HG02678 (cell line): ENCODE measurements at regions not wholly inside any gene's neighbourhood (a gene's known extent, or its start where the extent isn't known, plus 50 kb on each side); places are given as distances from the start of the nearest gene placed in this dataset.

Experiments
- ATAC-seq: cut with Tn5 transposase; IDR thresholded peaks from one replicate; pipeline ENCODE4 v1.9.1; 2021; ENCODE audit warnings: mild to moderate bottlenecking, moderate library complexity; ENCODE audit not compliant: unreplicated experiment

DNA sequence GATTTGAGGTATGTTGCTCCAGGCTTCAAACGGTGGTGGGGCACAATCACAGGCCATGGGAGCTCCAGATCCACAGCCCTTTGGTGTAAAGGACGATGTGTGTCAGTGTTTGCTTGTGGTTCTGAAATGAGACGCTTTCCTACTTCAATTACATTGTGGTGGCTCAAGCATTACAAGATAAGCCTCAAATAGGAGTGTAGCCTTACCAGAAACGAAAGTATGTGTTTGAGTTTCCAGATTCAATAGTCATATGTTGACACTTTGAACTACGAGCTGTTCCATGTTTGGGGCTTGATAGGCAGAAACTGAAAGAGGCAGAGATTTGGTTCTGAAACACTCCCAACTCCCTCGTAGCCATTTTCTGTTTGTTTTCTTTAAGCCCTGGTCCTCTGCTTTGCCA lies 187.1 kb downstream of the MYLK4 start:
- peak; percentile 67 for ATAC-seq

DNA sequence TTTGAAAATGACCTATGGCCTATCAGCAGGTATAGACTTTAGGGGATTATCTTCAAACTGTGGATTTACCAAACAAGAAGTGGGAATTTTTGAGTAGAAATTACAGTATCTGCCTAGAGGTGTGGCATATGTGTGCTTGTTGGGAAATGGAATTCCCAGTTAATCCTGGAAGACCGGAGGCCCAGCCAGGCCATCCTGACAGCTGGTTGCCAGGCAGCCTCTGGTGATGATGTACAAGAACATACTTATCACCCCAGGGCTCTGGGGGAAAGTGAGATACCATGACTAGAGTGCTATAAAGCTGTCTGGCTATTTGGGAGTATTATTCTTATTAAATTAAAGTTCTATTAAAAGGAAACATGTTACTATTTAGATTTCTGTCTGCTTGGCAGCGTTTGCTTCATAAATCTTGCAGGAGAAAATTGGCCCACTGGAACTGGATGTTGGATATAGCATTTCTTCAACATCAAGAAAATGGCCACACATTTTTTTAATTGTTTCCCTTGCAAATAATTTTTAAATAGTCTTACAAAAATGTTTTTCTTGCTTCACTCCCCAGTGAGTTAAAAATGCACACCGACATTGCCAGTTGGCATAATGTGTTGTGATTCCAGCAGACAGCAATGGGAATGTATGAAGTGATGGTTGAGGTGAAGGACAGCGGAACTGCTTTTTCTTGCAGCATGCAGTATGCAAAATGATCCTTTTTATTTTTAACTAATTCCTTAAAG lies 187.8 kb downstream of the MYLK4 start:
- no peak for ATAC-seq

DNA sequence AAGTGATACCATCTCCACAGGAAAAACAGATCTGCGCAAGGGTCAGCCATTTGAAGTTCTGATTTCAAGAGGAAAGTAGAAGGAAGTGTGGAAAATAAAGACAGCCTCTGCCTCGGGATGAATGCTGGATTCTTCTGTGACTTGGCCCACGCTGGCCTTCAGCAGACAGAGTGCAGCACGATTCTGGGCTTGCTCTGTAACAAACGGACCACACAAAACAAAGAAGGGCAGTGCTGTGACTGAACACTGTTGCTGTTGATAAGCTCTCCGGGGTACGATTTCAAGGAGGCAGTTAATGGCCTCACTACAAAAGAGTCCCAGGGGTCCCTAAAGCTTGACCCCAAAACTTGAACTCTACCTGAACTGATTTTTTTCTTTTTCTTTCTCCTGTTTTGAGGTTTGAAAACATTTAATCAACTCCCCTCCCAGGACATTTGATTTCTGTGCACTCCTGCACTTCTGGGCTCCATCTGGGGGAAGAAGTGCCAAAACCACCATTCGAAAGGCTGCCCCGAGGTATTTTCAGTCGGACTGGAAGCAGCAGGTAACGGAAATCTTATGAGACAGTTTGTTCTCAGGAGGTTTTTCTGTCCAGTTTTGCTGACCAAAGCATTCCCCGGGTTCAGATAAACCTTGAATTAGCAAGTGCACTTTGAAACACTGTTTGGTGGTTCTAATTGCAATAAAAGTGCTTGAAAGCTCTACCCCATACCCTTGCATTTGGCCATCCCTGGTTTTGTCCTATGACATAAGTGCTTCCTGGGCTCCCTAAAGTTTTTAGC lies 189.6 kb downstream of the MYLK4 start:
- no peak for ATAC-seq

DNA sequence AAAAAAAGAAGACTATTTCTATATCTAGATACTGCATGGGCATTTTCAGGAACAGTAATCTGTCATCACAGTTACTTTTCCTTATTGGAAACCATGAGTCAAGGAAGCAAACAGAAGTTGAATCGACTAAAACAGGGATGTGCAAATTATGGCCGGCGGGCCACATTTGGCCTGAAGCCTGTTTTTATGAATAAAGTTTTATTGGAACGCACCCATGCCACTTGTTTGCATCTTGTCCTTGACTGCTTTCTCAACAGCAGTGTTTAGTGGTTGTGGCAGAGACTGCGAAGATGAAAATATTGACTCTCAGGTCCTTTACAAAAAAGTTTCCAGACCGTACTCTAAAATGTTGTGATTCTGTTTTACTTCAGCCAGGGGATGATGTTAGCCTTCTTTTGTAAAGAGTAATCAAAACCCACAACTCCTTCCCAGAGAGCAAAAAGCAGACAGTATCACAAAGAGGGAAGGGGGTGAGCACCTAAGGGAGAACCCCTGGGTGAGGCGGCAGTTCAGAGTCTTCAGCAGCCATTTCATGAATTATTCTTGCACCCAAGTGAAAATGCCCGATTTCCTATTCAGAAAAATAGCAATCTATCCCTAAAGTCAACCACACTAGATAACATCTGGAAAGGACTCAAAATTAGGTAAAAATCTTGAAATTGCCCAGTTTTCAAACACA lies 190.4 kb downstream of the MYLK4 start:
- ATAC-seq: no peak

DNA sequence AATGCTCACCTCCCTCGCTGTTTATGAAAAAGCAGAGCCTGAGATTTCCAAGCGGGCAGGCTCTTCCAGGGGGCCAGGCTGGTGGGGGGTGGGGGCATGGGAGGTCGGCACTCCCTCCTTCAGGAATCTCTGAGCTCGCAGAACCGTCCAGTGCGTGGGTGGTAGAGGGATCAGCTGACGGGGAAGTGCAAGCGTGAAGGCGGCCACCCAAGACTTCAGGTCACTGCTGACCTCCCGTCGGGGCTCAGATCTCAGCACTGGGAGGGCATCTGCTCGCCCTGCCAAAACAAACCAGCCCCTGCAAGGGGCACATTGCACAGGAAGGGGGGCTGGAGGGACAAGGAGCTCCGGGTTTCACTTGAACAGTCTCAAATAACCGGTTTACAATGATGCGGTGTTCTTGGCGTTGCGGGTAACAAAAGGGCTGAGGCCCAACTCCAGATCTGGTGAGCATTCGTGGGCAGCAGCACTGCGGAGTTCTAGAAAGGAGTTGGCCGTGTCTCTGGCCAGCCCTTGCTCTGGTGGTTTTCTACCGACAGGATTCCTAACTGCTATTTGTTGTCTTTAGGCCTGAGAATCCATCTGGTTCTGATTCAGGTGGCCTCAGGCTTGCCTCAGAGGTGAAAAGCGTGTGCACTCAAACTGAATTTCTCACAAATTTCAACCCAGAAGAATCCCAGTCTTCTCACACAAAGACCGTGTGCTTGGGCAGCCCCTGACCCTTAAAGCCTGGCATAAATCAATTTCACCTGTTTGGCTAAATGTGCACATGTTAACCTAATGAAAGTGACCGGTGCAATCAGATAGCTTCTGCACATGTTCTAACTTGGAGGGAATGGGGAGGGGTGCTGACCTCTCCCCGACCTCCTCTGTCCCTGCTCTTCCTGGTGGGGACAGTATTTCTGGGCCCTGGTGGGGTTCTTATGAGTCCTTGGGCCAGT lies 191.6 kb downstream of the MYLK4 start:
- ATAC-seq: no peak

DNA sequence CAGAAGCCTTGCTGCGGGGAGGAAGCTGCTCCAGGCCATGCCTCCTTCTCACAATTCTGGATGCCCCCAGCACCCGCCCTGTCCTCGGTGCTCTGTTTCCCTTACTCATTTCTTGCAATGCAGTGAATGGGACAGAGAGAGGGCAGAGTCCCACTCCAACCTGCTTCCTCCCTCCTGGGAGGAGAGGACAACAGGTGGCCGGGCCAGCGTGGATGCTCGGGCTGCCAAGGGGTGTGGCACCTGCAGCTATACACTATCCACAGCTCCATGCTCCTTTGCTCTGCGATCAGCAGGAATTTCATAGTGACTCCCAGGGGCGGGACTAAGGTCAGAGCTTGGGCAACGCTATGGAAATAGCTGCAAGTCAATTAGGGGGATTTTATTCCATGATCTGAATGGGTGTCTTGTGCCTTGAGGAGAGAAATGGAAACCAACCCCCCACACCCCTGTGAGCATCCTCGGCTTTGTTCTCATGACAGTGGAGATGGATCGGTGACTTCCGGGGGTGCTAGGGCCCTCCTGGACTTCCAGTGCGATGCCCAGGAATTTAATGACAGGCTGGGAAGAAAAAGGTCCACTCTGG lies 192.5 kb downstream of the MYLK4 start:
- no peak for ATAC-seq

DNA sequence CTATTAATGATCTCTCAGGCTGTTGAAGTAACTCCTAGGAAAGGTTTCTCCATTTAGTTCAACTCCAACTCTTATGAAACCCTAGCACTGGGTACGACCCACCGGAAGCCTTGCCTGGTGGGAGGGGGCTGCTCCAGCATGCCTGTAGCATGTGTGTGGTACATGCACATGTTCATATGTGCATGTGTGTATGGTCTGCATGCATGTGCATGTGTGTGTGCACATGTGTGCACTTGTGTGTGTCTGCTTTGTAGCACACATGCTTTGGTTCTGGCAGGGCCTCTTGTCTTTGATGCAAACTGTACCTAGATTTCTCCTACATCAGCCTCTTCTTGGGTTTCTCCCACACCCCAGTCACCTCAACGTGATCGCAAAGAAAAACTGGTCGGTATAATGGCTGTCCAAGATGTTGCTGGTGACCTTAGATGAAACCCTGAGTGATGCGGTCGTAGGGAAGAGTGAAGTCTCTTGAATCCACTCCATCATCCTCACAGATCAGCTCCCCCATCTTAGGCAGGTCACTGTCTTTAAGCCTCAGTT lies 193.5 kb downstream of the MYLK4 start:
- no peak for ATAC-seq

DNA sequence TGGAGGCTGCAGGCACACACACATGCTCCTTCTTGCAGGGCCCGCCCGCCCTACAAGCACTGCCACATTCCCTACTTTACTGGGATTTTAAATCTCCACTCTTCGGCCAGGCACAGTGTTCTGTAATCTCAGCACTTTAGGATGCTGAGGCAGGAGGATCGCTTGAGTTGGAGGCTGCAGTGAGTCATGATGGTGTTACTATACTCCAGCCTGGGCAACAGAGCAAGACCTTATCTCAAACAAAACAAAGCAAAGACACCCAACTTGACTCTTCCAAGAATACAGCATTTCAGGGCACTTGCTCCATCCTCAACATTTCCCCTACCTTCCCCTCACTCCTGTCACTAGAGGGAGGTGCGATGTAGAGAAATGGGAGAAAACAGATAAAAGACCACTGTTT lies 194.0 kb downstream of the MYLK4 start:
- ATAC-seq: no peak

DNA sequence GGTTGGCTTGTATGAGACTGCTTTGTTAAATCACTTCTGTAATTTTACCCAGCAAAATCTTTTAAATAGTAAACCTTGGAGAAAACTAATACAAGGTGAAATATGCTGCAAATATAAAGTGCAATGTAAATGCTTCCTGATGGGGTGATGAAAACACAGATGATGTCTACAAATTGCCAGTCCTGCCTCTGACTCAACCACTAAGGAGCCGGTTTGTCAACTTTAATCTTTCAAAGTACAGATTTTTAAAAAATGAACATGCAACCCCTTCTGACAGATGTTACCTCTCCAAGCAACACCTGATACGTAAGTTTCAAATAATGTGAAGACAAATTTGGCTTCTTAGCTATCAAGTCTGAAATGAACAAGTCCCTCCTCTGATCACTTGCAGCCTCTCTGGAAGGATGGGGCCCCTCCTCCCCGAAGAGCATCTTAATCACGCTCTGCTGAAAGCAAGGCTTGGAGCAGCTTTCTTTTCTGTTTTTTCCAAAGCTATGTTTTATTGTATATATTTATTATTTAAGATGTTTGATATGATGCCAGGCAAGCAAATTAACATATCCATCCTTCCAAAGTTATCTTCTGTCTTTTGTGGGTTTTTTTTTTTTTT lies 196.0 kb downstream of the MYLK4 start:
- no peak for ATAC-seq

DNA sequence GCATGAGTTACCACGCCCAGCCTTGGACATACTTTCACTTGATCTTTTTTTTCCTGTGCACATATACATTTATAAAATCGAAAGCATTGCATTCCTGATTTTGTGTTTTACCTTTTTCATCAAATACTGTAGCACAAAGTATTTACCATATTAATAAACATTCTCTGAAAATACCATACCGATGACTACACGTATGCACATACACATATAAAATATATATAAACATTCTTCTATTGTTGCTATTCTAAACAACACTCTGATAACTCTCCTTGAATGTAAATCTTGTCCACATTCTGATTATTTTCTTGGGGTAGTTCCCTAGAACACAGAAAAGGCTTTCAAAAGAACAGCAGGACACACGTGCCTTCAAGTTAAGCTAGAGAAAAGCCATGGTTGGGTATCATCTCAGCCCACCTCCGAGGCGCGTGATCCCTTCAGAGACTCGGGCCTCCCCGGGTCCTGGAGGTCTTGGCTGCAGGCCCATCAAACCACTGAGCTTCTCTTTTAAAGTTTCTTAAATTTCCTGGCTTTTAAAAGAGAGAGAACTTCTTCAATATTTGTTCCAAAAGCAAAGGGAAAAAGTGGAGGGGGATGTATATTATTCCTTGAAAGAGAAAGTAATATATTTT lies 198.1 kb downstream of the MYLK4 start:
- no peak for ATAC-seq

DNA sequence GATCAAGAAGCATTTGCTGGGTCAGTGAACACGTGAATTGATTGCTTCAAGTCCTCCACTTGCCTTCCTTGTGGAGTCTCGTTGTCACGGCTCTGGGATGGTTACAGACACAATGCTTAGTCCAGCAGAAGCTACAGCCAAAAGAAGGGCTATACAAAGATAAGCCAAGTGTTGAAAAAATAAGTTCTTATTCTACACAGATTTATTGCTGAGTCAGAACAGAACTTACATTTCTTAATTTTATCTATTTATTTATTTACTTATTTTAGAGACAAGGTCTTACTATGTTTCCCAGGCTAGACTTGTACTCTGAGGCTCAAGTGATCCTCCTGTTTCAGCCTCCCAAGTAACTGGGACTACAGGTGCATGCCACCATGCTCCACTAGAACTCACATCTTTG lies 199.0 kb downstream of the MYLK4 start:
- no peak for ATAC-seq

DNA sequence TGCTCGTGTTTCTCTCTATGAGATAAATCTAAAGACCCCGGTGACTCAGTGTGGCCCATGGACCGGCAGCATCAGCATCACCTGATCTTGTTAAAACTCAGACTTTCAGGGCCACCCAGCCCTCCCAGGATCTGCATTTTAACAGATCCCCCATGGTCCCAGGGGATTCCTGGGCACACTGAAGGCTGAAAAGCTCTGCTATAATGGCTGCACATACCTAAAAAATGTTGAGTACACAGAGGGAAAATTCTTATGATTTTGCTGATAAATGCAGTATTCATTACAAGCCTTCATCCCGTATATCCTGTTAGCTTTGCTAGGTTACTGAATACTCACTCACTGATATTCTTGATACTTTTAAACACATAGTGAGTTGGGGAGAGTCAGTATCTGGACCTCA lies 200.5 kb downstream of the MYLK4 start:
- no peak for ATAC-seq

DNA sequence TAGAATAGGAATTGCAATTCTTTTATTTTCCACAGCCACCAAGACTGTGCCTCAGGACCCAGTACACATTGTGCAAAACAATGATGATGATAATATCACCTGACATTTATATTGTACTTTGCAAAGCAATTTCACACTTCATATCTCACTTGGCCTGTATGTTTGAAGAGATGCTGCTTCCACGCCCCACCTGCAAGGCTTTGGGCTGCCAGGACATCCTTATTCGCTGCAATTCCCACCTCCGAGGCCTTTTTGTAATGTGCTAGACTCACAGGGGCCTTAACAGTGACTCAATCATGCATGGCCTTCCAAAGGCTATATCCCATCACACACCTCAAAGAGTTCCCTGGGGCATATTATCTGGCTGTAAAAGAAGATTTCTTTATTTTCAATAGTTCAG lies 200.9 kb downstream of the MYLK4 start:
- ATAC-seq: no peak

DNA sequence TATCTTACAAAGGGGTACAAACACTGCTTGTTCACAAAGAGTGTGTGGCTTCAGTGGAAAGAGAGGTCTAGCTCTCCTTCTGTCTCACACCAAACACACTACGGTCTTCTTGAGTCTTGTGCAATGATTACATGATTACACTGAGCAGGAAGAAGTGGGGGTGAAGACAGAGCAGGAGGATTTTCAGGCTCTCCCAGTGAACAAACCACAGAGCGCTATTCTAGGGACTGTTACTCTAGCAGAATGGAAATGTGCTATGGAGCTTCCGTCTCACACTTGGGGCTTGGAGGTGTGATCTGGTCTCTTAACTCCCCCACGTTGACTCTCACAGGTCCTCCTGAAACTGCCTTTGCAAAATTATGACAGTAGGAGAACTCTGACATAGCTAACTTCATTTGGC lies 203.4 kb downstream of the MYLK4 start:
- ATAC-seq: no peak

DNA sequence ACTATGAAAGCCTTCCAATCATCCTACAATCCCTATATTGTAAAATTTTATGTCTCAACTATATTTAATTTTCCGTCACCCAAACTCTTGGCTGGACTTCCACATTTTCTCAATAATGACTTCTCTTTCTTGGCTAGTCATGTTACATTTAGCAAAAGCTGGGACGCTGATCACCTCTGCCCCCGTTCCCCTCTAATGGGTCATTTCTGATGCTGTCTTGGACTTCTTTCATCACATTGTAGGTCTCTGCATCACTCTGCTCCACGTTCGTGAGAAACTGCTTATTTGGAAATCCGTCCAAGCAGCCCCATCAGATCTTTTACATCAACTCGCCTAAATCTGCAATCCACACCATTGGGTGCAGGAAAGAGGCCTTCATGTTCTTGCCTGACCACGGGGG lies 203.8 kb downstream of the MYLK4 start:
- no peak for ATAC-seq

DNA sequence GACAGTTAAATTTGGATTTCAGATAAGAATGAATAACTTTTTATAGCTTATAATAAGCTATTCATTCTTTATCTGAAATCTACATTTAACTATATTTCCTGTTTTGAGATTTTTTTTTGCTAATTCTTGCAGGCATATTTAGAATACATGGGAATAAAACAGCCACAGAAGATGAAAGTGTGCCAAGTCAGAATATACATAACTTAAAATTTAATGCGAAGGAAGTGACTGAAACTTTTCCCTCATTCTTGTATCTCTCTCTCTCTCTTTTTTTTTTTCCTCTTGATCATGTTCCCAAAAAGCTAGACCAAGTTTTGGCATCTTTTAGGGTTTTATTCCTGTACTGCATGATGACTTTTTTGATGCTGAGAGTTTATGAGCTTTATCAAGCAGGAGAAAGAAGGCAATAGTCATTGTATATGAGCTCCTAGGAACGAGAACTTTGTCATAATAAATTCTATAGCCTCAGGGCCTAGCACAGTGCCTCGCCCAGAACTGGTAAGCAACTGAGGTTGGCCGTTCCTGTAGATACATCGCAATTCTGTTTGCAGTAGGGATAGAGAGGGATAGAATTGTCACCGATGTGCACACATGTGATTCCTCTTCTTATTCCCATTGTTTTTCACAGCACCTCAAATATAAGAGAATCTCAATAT lies 205.2 kb downstream of the MYLK4 start:
- no peak for ATAC-seq

DNA sequence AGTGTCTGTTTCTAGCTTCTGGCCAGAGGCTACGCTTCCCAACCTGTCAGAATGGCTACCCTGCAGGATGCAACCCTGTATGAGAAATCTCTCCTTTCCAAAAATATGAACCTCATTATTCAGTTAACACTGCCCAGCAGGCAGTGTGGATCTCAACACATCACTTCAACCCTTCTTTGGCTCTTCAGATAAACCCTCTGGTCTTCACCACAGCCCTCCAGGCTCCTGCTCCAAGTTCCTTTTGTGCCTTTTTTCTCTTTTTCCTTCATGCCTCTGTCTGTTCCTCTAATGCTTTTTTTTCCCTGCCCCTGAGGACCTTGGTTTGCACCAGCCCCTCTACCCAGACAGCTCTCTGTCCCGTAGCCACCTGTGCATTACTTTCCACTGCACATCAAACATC lies 207.4 kb downstream of the MYLK4 start:
- ATAC-seq: no peak

DNA sequence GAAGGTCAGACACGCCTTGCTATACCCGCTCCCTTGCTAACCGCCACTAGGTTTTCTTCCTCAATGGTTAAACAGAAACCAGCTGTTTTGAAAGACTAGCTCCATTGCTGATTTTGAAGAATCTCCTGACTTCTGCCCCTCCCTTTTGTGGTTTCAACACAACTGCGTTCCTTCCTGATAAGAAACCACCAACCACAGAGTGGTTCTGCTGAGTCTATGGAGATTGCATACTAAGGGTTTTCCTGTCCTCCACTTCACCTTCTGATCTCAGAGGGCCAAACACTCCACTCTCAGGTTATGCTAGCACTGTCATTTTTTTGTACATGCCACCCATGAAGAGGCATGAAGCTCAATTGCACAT lies 207.9 kb downstream of the MYLK4 start:
- ATAC-seq: peak; percentile 83
